Type B pancreatic cell (in vitro differentiated cells): ENCODE measurements at regions not wholly inside any gene's neighbourhood (a gene's known extent, or its start where the extent isn't known, plus 50 kb on each side); places are given as distances from the start of the nearest gene placed in this dataset.
"Not testable (repeated sequence)": the region's sequence is repeated elsewhere in the genome, so short reads cannot be mapped to it uniquely, and the experiment has no call there.

Source experiments
- DNase-seq: peaks from one replicate; pipeline ENCODE4 v3.0.0; 2021; ENCODE audit warnings: mixed read lengths; ENCODE audit not compliant: unreplicated experiment; ENCODE audit errors: extremely low spot score
- H3K27ac Mint-ChIP-seq: 2 replicates; pipeline ENCODE4 v1.8.0; 2021; ENCODE audit warnings: mild to moderate bottlenecking, mixed read lengths
- H3K27me3 Mint-ChIP-seq: 2 replicates; pipeline ENCODE4 v1.8.0; 2021; ENCODE audit warnings: mixed read lengths
- H3K36me3 Mint-ChIP-seq: 2 replicates; pipeline ENCODE4 v1.8.0; 2021; ENCODE audit warnings: mixed read lengths
- H3K4me1 Mint-ChIP-seq: one replicate; pipeline ENCODE4 v1.8.0; 2021; ENCODE audit warnings: mixed read lengths; ENCODE audit not compliant: unreplicated experiment
- H3K4me3 Mint-ChIP-seq: 2 replicates; pipeline ENCODE4 v1.8.0; 2021; ENCODE audit warnings: mild to moderate bottlenecking, mixed read lengths
- H3K9me3 Mint-ChIP-seq: 2 replicates; pipeline ENCODE4 v1.8.0; 2021; ENCODE audit warnings: mixed read lengths
- CTCF ChIP-seq: fragments of 200-600 bp; sonication (generic); conservative IDR thresholded peaks from 2 replicates; pipeline ENCODE4 v1.5.0; 2021; ENCODE audit warnings: antibody characterized with exemption, mild to moderate bottlenecking

GRCh38 chr13:44651209-44651608 lies 75.1 kb upstream of the TSC22D1 start:
- Mint-ChIP-seq H3K9me3 (peaks cover 5% of the 10 kb centered on the region), H3K27ac (no peak overlapping the region)
- DNase-seq, result no peak

GRCh38 chr13:44649834-44650233 lies 73.7 kb upstream of the TSC22D1 start:
- H3K27ac Mint-ChIP-seq, result no peak overlapping the region
- TF ChIP-seq CTCF, result no peak
- H3K9me3 Mint-ChIP-seq, result peaks cover 5% of the 10 kb centered on the region
- no peaks in the 10 kb centered on the region for H3K27me3 Mint-ChIP-seq
- peaks cover 16% of the 10 kb centered on the region for H3K4me1 Mint-ChIP-seq
- H3K4me3 Mint-ChIP-seq, result no peak overlapping the region
- H3K36me3 Mint-ChIP-seq, result no peaks in the 10 kb centered on the region
- no peak for DNase-seq

More at GRCh38 chr13:44651209-44651608, 75.1 kb upstream of the TSC22D1 start:
- TF ChIP-seq CTCF, result no peak
- Mint-ChIP-seq H3K4me3 (no peak overlapping the region), H3K36me3 (no peaks in the 10 kb centered on the region), H3K27me3 (no peaks in the 10 kb centered on the region), H3K4me1 (peaks cover 19% of the 10 kb centered on the region)

- no peaks in the 10 kb centered on the region for H3K27me3 Mint-ChIP-seq
- H3K36me3 Mint-ChIP-seq, result no peaks in the 10 kb centered on the region
- no peak overlapping the region for H3K27ac Mint-ChIP-seq
- DNase-seq, result no peak
- no peak overlapping the region for H3K4me3 Mint-ChIP-seq
- peaks cover 5% of the 10 kb centered on the region for H3K9me3 Mint-ChIP-seq
- no peak for TF ChIP-seq CTCF
- H3K4me1 Mint-ChIP-seq, result peaks cover 16% of the 10 kb centered on the region
Measured at GRCh38 chr13:44649104-44649428, 72.9 kb upstream of the TSC22D1 start.

GRCh38 chr13:44648392-44649103 lies 72.4 kb upstream of the TSC22D1 start:
- Mint-ChIP-seq H3K9me3 (peaks cover 5% of the 10 kb centered on the region), H3K4me1 (peaks cover 16% of the 10 kb centered on the region), H3K4me3 (no peak overlapping the region), H3K27me3 (no peaks in the 10 kb centered on the region), H3K36me3 (no peaks in the 10 kb centered on the region), H3K27ac (no peak overlapping the region)
- TF ChIP-seq CTCF, result peak; percentile 70
- DNase-seq, result no peak

GRCh38 chr13:44647560-44647959 lies 71.4 kb upstream of the TSC22D1 start:
- not testable (repeated sequence) for H3K36me3 Mint-ChIP-seq, DNase-seq, H3K9me3 Mint-ChIP-seq, H3K27me3 Mint-ChIP-seq, H3K4me1 Mint-ChIP-seq
- Mint-ChIP-seq H3K27ac (peak overlapping the region; percentile 35), H3K4me3 (peak overlapping the region; percentile 2)

GRCh38 chr13:44646044-44646443 lies 69.9 kb upstream of the TSC22D1 start:
- H3K4me3 Mint-ChIP-seq, result no peak overlapping the region
- TF ChIP-seq CTCF, result no peak
- H3K9me3 Mint-ChIP-seq, result no peaks in the 10 kb centered on the region
- peaks cover 9% of the 10 kb centered on the region for H3K4me1 Mint-ChIP-seq
- no peaks in the 10 kb centered on the region for H3K27me3 Mint-ChIP-seq
- no peak overlapping the region for H3K27ac Mint-ChIP-seq
- no peak for DNase-seq
- no peaks in the 10 kb centered on the region for H3K36me3 Mint-ChIP-seq
